ENCODE measurements at regions not wholly inside any gene's neighbourhood (a gene's known extent, or its start where the extent isn't known, plus 50 kb on each side); places are given as distances from the start of the nearest gene placed in this dataset.

- H3K27me3 Mint-ChIP-seq (ENCODE audit: low read depth) = peaks cover 10% of the 10 kb centered on the region
- no peak for DNase-seq (ENCODE audit: low spot score)
- H3K9me3 Mint-ChIP-seq (ENCODE audit: low read depth) = peaks cover 5% of the 10 kb centered on the region
- no peak overlapping the region for H3K4me3 Mint-ChIP-seq (ENCODE audit: unreplicated experiment)
- H3K27ac Mint-ChIP-seq (ENCODE audit: unreplicated experiment) = no peak overlapping the region
- no peak for TF ChIP-seq CTCF (IDR thresholded peaks at IDR 0.05)
- H3K36me3 Mint-ChIP-seq (ENCODE audit: low read depth) = no peaks in the 10 kb centered on the region
- no peaks in the 10 kb centered on the region for H3K4me1 Mint-ChIP-seq (ENCODE audit: low read depth)
Measured at GRCh38 chr4:82256718-82257117, 117.1 kb downstream of the HNRNPD start.

GRCh38 chr4:82255657-82256056 lies 118.1 kb downstream of the HNRNPD start:
- Mint-ChIP-seq H3K9me3 (ENCODE audit: low read depth) (peaks cover 5% of the 10 kb centered on the region), H3K27me3 (ENCODE audit: low read depth) (peaks cover 4% of the 10 kb centered on the region), H3K27ac (ENCODE audit: unreplicated experiment) (no peak overlapping the region), H3K4me1 (ENCODE audit: low read depth) (no peaks in the 10 kb centered on the region), H3K4me3 (ENCODE audit: unreplicated experiment) (no peak overlapping the region), H3K36me3 (ENCODE audit: low read depth) (no peaks in the 10 kb centered on the region)
- no peak for DNase-seq (ENCODE audit: low spot score)
- no peak for TF ChIP-seq CTCF (IDR thresholded peaks at IDR 0.05)

GRCh38 chr4:82248903-82249632 lies 124.7 kb downstream of the HNRNPD start:
- Mint-ChIP-seq H3K36me3 (ENCODE audit: low read depth) (no peaks in the 10 kb centered on the region), H3K4me3 (ENCODE audit: unreplicated experiment) (no peak overlapping the region), H3K9me3 (ENCODE audit: low read depth) (no peaks in the 10 kb centered on the region), H3K27ac (ENCODE audit: unreplicated experiment) (no peak overlapping the region), H3K27me3 (ENCODE audit: low read depth) (peaks cover 11% of the 10 kb centered on the region), H3K4me1 (ENCODE audit: low read depth) (no peaks in the 10 kb centered on the region)
- no peak for TF ChIP-seq CTCF (IDR thresholded peaks at IDR 0.05)
- DNase-seq (ENCODE audit: low spot score) = no peak

- H3K27me3 Mint-ChIP-seq (ENCODE audit: low read depth) = peaks cover 20% of the 10 kb centered on the region
- DNase-seq (ENCODE audit: low spot score) = no peak
- no peak for TF ChIP-seq CTCF (IDR thresholded peaks at IDR 0.05)
- no peaks in the 10 kb centered on the region for H3K9me3 Mint-ChIP-seq (ENCODE audit: low read depth)
- no peak overlapping the region for H3K27ac Mint-ChIP-seq (ENCODE audit: unreplicated experiment)
- H3K36me3 Mint-ChIP-seq (ENCODE audit: low read depth) = no peaks in the 10 kb centered on the region
- no peaks in the 10 kb centered on the region for H3K4me1 Mint-ChIP-seq (ENCODE audit: low read depth)
- no peak overlapping the region for H3K4me3 Mint-ChIP-seq (ENCODE audit: unreplicated experiment)
Measured at GRCh38 chr4:82247629-82248028, 126.2 kb downstream of the HNRNPD start.

- no peak for TF ChIP-seq CTCF (IDR thresholded peaks at IDR 0.05)
- Mint-ChIP-seq H3K27ac (ENCODE audit: unreplicated experiment) (no peak overlapping the region), H3K4me3 (ENCODE audit: unreplicated experiment) (no peak overlapping the region), H3K27me3 (ENCODE audit: low read depth) (peaks cover 23% of the 10 kb centered on the region), H3K9me3 (ENCODE audit: low read depth) (no peaks in the 10 kb centered on the region), H3K36me3 (ENCODE audit: low read depth) (no peaks in the 10 kb centered on the region), H3K4me1 (ENCODE audit: low read depth) (no peaks in the 10 kb centered on the region)
- no peak for DNase-seq (ENCODE audit: low spot score)
Measured at GRCh38 chr4:82247171-82247570, 126.6 kb downstream of the HNRNPD start.

Data from chondrocyte (in vitro differentiated cells).